ENCODE measurements at regions not wholly inside any gene's neighbourhood (a gene's known extent, or its start where the extent isn't known, plus 50 kb on each side); places are given as distances from the start of the nearest gene placed in this dataset.

DNA sequence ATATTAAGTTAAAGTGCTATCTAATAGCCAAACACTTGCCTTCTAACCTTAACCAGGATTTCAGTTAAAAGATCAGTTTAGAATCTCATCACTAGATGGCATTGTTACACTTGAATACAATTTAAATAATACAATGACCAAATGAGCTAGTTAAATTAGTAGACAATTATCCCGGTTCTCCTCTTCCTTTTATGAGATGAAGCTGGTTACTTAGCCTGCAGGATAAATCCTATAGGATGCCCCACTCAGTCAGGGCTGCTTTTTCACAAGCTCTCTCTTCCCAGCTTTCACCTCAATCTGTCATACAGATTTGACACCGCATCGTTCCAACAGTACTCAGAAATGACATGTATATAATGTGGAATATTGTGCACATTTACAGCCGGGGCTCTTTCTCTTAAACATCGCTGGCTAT lies 678.8 kb downstream of the KCNJ3 start:
- peak in 1 of 2 donors; percentile 59 for DNase-seq

DNA sequence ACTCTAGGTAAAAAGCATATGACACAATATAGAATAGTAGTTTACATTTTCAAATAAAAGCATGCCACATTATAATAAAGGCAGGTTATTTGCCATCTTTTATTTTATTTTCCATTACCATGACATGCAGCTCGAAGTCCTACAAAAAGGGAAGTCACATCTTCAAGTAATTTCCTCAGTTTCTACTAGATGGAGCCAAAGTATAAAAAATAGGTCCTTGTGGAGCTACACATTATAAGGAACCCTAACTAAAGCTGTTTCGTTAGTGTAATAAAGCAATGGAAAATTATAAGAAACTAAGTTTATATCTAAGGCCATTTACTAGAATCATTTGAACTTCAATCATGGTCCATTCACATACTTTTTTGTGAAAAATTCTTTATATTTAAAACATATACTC lies 674.5 kb downstream of the KCNJ3 start:
- peak; percentile 37 to 57 for DNase-seq

DNA sequence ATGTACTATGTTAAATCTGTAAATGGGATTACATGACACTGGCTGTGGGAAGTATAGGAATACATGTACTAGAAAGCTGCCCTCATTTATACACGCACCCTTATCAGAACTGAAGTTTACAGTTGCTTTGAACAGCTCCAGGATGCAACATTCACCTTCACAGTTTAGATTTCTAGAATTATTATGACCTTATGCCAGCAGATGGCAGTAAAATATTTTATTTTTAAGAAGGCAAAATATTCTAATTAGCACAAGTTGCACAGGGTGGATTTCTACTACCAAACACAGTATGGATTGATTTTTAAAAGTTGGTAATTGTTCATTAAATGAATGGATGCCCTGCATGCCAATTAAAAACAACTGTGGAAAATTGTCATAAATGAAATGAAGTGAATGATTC lies 670.4 kb downstream of the KCNJ3 start:
- no peak for DNase-seq

DNA sequence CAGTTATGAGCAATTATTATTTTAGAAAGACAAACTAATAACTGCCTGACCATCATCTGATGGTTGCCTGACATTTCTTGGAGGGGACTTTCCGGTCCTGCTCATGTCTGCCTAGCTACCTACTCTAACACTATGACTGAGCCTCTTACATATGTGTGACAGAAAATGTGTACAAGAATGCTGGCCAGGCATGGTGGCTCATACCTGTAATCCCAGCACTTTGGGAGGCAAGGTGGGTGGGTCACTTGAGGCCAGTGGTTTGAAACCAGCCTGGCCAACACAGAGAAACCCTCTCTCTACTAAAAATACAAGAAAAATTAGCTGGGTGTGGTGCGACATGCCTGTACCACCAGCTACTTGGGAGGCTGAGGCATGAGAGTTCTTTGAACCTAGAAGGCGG lies 666.3 kb downstream of the KCNJ3 start:
- no peak for DNase-seq

DNA sequence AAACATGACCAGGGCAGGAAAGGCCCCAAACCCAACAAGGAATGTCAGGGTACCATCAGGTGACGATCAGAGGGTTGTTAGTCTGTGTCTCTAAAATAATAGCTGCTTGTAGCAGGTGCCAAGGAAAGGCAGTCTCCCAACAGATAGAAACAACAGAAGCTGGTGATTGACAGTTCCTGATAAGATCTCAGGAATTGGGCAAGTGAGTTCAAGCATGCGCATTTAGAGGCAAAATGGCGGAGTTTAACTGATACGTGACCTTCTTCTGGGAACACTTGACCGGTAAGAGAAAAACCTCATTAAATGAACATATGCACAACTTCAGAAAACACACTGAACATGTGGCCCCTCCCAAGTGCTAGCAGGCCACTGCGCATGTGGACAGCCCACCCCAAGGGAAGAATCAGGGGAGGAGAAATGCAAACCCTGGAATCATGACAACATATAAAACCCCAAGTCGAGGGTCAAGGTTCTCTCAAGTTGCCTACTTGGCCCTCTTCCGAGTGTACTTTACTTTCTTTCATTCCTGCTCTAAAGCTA lies 664.9 kb downstream of the KCNJ3 start:
- no peak for DNase-seq

DNA sequence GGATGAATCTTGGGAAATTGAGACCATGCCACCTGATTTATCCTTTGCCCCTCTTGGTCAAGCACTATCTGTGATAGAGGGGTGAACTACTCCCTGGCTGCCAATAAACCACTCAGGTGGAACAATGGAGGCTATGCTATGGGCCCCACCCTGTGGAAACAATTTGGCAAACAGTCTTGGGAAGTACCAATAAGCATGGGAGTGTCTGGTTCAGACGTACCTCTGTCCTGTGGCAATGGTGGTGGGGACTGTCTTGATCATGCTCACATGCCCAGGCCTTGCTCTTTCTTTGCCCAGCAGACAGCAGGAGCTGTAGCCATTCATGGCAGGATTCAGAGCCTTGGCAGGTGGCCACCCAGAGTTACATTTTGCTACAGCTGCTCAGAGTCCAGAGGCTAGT lies 658.7 kb downstream of the KCNJ3 start:
- no peak for DNase-seq

DNA sequence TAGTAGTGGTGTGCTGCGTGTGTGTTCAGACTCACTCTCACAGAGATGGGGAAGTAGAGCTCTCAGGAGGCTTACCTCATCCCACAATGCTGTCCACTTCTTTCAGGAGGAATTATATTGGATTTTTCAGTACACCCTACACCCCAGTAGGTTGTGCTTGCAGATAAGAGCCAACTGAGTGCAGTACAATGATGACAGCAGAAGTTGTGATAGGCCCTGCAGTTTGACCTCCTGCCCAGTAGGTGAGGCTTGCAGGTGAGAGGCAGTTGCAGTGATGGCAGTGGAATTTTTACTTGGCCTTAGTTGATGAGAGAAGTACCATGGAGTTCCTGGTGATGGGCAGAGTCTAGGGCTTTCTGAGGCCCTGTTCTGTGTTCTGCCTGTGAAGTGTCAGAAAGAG lies 657.8 kb downstream of the KCNJ3 start:
- no peak for DNase-seq

DNA sequence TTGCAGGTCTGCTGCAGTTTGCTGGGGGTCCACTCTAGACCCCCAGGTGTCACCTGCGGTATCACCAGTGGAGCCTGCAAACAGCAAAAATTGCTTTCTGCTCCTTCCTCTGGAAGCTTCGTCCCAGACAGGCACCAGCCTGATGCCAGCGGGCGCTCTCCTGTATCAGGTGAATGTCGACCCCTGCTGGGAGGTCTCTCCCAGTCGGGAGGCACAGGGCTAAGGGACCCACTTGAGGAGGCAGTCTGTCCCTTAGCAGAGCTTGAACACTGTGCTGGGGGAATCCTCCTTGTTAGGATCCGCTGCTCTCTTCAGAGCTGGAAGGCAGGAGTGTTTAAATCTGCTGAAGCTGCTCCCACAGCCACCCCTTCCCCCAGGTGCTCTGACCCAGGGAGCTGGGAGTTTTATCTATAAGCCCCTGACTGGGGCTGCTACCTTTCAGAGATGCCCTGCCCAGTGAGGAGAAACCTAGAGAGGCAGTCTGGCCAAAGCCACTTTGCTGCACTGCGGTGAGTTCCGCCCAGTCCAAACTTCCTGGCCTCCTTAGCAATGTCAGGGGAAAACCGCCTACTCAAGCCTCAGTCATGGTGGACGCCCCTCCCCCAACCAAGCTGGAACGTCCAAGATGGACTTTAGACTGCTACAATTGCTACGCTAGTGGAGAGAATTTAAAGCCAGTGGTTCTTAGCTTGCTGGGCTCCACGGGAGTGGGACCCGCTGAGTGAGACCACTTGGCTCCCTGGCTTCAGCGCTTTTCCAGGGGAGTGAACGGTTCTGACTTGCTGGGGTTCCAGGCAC lies 652.5 kb downstream of the KCNJ3 start:
- no peak for DNase-seq

DNA sequence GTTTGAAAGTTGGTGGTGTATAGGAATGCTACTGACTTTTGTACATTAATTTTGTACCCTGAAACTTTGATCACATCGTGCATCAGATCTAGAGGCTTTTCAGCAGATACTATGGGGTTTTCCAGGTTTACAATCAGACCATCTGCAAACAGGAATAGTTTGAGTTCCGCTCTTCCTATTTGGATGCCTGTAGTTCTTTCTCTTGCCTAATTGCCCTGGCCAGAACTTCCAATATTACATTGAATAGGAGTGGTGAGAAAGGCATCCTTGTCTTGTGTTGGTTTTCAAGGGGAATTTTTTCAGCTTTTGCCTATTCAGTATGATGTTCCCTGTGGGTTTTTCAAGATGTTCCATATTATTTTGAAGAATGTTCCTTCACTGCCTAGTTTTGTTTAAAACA lies 633.5 kb downstream of the KCNJ3 start:
- DNase-seq, result no peak

DNA sequence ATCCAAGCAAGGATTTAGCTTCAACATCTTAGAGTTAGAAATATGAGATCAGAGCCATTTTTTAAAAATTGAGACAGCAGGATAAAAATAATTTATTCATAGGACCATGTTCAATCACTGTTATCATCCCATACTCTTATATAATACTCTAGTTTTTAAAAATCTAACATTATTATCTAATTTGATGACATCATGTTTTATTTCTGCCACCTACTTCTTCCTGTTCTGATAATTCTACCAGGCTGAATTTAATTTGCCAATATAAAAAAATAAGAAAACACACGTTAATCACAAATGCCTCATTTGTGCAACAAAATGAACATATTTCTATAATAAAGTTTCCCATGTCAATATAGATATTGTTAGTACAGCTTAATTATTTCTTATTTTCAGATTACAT lies 621.7 kb downstream of the KCNJ3 start:
- DNase-seq, result no peak

DNA sequence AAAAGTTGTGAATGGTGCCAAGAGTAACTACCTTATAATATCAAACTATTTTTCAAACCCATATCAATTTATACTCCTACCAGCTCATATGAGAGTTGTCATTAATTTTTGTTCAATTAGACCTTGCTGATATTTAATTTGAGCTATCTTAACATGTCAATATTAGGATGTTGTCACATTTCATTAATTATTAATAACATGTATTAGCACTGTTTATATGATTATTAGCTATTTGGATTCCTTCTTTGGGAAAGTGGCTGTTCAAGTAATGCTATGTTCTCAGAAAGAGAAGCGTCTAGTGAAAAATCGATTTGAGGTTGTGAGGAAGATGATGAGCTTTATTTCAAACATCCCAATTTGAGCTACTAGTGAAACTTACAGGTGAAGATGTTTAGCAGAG lies 620.2 kb downstream of the KCNJ3 start:
- DNase-seq, result no peak

DNA sequence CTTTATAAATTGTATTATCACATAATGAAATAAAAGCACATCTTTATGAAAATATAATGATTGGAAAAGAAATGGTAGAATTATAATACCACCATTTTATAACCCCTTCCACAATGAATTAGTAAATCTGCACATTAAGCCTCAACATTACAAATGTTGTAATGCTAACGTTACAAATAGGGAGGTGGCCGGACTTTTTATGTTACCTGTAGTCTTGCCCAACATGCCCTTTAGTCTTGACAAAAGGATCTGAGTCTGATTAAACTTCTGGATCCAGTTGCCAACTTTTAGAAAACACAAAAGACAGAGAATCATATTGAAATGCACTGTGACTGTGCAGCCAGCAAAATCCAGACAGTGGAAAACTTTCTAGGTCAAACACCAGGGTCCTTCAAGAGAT lies 617.3 kb downstream of the KCNJ3 start:
- DNase-seq, result no peak

DNA sequence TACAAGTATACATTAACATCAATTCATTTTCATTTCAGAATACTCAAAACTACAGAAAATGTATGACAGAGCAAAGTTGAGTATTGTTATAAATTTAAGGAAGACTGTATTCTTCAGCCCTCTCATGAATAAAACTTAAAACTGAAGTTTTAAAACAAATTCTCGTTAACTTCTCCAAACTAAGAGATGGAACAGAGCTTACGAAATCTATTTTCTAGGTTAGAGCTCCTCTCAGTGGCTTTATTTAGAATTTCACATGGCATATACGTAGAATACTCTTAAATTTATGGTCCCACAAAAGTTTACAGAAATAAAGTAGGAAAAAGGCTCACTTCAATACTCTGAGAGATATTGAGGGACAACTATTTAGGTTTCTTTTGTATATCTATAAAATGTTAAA lies 612.1 kb downstream of the KCNJ3 start:
- DNase-seq, result peak; percentile 26 to 68

DNA sequence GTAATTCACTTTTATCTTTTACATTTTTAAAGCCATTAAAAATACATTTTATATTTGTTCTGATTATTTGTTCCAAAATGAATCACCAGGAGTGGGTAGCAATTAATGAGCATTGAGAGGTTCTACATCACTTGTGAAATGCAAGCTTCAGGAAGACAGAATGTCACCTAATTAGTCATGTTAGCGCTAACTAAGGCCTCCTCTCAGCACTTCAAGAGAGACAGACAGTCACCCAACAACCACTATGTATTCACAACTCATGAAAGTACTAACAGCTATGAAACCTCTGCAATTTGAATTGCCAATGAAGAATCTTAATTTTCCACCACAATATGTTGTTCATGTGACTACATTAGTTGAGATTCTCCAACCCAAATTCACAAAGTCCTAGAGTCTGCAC lies 611.0 kb downstream of the KCNJ3 start:
- DNase-seq, result no peak

DNA sequence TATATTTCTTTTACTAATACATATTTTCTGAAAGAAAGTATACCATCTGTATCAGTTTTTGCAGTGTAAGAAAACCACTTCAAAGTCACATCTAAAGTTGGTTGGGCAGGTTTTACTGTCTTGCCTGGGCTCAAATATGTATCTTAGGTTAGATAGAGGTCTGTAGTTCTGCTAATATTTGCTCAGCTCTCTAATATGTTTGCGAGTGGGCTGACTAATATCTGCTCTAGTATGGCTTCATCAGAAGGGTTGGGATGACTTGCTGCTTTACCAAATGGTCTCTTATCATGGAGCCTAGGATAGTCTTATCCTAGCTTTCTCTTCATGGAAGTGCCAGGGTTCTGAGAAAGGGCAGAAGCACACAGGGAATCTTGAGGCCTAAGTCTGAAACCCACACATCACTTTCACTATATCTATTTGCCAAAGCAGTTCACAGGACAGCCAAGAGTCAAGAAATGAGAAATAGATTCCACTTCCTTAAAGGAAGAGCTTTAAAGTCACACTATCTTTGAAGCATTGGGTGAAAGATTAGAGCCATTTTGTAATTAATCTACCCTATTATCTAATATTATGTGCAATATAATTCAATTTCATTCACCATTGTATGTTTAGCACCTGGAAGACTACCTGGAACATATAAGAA lies 610.0 kb downstream of the KCNJ3 start:
- no peak for DNase-seq

DNA sequence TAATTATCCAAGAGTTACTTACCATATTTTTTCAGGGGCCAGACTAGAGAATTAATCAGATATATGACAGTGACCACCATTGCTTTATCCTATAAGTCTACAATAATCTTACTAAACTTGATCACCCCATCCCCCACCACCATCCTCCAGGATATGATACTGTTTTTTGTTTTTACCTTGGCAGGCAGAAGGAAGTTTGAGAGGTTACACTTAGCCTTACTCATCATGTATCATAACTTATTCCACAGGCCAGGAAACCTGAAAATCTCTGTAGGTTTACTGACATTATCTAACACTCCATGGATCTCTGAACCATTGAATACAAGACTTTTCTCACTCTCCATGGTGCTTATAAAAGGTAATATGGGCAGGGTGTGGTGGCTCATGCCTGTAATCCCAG lies 602.7 kb downstream of the KCNJ3 start:
- DNase-seq, result no peak

DNA sequence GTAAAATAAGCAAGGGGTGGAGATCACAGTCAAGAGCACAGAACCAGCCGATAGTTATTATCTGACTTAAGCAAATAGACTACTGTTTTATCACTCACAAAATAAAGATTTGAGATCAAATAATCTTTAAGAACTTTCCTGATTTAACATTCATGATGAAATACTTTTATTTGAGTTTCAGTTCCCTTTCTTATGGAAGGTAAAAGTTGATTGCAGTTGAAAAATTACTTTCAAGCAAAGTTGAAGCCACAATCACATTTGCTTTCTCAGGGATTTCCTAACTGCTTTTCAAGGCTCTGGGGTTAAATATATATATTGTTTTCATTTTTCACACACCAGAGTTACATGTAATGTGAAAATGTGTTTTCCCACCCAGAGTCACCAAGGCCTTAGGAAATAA lies 599.5 kb downstream of the KCNJ3 start:
- DNase-seq, result no peak

DNA sequence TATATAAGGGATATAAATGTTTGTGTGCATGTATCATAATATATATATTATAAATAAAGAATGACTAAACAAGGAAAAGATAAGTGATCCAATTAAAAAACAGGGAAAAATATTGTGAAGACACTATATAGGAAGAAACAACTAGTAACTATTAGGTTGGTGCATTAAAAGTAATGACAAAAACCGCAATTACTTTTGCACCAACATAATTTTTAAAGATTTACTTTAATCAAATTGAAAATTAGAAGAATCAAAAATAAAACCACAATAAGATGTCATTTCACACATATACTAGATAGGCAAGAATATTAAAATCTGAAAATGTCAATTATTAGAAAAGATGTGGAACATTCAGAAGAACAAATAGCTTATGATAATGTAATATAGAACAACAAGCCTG lies 595.9 kb downstream of the KCNJ3 start:
- no peak for DNase-seq

DNA sequence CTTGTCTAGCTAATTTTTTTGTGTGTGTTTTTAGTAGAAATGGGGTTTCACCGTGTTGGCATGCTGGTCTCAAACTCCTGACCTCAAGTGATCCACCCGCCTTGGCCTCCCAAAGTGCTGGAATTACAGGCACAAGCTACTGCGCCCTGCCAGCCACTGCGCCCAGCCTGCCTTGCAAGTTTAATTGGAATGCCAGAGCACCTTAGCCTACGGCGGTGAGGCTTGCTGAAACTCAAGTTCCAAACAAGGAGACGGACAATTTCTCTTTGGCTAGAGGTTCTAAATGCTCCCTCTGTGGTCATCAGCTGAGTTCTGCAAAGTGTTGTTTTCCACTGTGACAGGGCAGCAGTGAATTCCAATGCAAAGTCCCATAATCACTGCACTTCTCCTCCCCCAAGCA lies 583.4 kb downstream of the KCNJ3 start:
- DNase-seq, result no peak

DNA sequence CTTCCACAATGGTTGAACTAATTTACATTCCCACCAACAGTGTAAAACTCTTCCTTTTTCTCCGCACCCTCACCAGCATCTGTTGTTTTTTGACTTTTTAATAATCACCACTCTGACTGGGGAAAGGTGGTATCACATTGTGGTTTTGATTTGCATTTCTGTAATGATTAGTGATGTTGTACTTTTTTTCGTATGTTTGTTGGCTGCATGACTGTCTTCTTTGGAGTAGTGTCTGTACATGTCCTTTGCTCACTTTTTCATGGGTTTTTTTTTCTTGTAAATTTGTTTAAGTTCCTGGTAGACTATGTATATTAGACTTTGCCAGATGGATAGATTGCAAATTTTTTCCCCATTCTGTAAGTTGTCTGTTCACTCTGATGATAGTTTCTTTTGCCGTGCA lies 574.8 kb downstream of the KCNJ3 start:
- DNase-seq, result no peak

DNA sequence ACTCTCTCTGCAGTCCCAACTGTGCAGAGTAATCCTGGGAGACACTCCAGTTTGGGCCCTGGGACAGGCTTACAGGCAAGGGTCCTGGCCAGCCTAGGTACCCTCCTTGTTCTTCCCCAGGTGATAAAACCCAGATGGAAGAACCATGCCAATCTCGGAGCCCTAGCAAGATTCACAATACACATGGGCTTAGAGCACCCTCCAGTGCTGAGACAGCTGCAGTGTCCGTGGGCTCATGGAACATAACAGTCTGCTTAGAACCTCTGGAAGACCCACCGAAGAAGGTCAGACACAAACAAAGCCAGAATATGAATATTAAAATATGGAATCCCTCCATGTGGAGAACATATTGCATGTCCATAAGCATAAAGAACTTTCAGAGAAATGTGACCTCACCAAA lies 568.1 kb downstream of the KCNJ3 start:
- DNase-seq, result no peak

DNA sequence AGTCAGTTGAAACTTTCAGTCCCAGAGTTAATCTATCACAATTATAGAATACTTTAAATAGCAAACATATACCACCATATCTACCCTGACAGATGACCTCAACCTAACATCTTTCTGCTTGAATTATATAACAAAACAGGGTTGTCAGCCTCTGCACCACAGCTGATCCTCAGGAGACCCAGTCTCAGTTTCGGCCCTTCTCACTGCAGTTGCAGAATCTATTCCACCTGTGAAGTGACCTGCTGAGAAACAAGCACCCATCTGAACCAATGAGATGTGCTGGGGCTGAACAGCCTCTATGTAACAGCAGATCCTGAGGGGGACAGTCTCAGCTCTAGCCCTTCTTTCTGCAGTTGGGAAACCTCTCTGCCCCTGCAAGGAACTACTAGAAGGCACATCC lies 567.6 kb downstream of the KCNJ3 start:
- no peak for DNase-seq

DNA sequence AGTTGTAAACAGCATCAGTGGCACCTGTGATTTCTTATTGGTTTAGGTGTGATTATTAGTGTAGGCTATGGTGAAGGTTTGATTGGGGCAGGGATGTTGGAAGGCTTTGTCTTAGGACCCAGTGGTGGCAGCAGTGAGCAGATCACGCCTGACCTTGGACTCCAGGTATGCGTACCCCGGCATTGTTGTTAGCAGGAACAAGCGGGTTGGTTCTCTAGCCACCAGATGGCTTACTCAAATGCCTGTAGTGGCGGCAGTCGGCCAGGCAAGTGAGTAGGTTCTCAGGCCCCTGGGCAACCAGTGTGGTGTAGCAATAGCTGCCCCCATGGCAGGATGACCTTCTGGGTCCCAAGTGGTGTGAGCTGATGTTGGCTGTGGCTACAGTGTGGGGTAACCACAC lies 558.3 kb downstream of the KCNJ3 start:
- no peak for DNase-seq

DNA sequence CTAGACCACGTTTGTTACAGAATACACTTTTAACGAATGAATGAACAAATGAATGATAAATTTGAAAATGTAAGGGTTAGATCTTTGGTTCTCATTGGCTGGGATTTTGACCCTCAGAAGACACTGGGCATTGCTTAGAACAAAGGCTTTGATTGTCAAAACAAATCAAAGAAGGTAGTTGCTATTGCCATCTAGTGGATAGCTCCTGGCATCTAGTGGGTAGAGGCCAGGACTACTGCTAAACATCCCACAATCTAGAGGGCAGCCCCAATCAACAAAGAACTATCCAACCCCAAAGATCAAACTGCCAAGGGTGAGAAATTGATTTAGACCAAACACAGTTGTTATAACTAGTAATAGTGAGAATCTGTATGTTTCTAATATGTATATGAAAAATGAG lies 552.3 kb downstream of the KCNJ3 start:
- DNase-seq, result no peak

DNA sequence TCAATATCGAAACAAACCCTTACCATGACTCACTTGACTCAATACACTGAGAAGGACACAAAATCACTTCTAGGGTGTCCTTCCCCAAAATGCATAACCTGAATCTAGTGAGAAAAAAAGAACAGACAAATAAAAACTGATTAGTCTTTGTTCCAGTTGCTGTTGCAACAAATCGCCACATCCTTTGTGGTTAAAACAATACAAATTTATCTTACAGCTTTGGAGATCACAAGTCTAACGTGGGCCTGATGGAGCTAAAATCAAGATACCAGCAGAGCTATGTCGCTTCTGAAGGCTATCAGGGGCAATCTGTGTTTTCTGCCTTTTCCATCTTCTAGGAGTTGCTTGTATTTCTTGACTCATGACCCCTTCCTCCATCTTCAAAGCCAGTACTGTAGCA lies 541.7 kb downstream of the KCNJ3 start:
- no peak for DNase-seq
